ENCODE measurements at regions not wholly inside any gene's neighbourhood (a gene's known extent, or its start where the extent isn't known, plus 50 kb on each side); places are given as distances from the start of the nearest gene placed in this dataset.

GRCh38 chrX:117808426-117808825 is 308.2 kb downstream of the KLHL13 start:
- H3K36me3 ChIP-seq: no peaks in the 10 kb centered on the region
- no peak overlapping the region for H3K4me3 ChIP-seq (ENCODE audit: low read depth, low read length)
- H3K9me3 ChIP-seq (ENCODE audit: severe bottlenecking): no peaks in the 10 kb centered on the region
- H3K27me3 ChIP-seq (ENCODE audit: insufficient read depth, low read depth, severe bottlenecking): peaks cover 18% of the 10 kb centered on the region
- no peak for DNase-seq
- H3K27ac ChIP-seq: no peak overlapping the region
- no peak for TF ChIP-seq CTCF (IDR thresholded peaks at IDR 0.05; ENCODE audit: low read depth, low read length)

- H3K27ac ChIP-seq: no peak overlapping the region
- peaks cover 15% of the 10 kb centered on the region for H3K27me3 ChIP-seq (ENCODE audit: insufficient read depth, low read depth, severe bottlenecking)
- no peak for TF ChIP-seq CTCF (IDR thresholded peaks at IDR 0.05; ENCODE audit: low read depth, low read length)
- no peaks in the 10 kb centered on the region for H3K9me3 ChIP-seq (ENCODE audit: severe bottlenecking)
- H3K36me3 ChIP-seq: no peaks in the 10 kb centered on the region
- no peak overlapping the region for H3K4me3 ChIP-seq (ENCODE audit: low read depth, low read length)
- DNase-seq: no peak
Observed at GRCh38 chrX:117803463-117803862, 313.1 kb downstream of the KLHL13 start.

DNA sequence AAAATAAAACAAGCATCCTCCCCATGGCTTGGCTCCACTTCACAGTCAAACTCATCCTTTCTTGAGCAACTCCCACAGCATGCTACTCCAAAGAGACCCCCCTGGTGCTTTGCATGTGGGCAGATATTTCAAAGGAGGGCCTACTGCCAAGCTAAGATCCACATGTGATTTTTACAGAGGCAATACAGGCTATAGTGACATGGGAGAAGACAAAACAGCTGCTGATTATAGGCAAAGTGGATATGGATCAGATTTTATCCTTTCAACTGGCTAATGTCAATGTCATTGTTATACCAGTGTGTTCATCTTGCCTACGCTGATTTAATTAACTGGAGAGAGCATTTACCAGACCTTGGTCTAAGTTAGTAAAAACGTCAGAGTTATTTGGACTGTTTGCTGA is 328.3 kb downstream of the KLHL13 start:
- H3K27ac ChIP-seq: no peak overlapping the region
- TF ChIP-seq CTCF (IDR thresholded peaks at IDR 0.05; ENCODE audit: low read depth, low read length): no peak
- H3K36me3 ChIP-seq: no peaks in the 10 kb centered on the region
- peaks cover 19% of the 10 kb centered on the region for H3K27me3 ChIP-seq (ENCODE audit: insufficient read depth, low read depth, severe bottlenecking)
- no peaks in the 10 kb centered on the region for H3K9me3 ChIP-seq (ENCODE audit: severe bottlenecking)
- DNase-seq: no peak
- no peak overlapping the region for H3K4me3 ChIP-seq (ENCODE audit: low read depth, low read length)

DNA sequence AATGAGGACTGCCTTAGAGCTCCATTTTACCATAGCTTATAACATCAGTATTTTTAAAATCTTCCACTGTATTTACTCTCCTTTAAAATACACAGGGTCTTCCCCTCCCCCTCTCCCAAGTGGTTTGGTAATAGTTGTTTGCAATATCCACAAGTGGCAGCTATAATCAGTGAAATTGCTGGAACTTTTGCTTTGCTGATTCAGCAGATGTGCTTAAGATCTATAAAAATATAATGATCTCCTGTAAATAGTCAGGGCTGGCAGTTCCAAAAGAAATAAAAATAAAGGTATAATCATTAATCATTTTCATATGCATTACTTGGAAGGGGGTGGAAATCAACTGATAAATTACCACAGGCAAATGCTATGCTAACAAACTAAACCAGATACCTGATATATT is 345.2 kb downstream of the KLHL13 start:
- no peak overlapping the region for H3K4me3 ChIP-seq (ENCODE audit: low read depth, low read length)
- TF ChIP-seq CTCF (IDR thresholded peaks at IDR 0.05; ENCODE audit: low read depth, low read length): no peak
- H3K36me3 ChIP-seq: no peaks in the 10 kb centered on the region
- no peak overlapping the region for H3K27ac ChIP-seq
- no peaks in the 10 kb centered on the region for H3K9me3 ChIP-seq (ENCODE audit: severe bottlenecking)
- peaks cover 27% of the 10 kb centered on the region for H3K27me3 ChIP-seq (ENCODE audit: insufficient read depth, low read depth, severe bottlenecking)
- no peak for DNase-seq

DNA sequence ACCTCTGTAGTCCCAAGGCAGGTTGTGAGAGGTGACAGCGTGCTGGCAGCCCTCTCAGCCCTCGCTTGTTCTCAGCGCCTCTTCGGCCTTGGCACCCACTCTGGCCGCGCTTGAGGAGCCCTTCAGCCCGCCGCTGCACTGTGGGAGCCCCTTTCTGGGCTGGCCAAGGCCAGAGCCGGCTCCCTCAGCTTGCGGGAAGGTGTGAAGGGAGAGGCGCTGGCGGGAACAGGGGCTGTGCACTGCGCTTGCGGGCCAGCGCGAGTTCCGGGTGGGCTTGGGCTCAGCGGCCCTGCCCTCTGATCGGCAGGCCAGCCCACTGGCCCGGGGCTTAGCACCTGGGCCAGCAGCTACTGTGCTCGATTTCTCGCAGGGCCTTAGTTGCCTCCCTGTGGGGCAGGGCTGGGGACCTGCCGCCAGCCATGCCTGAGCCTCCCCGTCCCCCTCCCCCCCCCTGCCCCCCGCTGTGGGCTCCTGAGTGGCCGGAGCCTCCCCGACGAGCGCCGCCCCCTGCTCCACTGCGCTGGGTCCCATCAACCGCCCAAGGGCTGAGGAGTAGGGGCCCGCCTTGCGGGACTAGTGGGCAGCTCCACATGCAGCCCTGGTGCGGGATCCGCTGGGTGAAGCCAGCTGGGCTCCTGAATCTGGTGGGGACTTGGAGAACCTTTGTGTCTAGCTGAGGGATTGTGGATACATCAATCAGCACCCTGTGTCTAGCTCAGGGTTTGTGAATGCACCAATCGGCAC is 347.6 kb downstream of the KLHL13 start:
- no peak overlapping the region for H3K4me3 ChIP-seq (ENCODE audit: low read depth, low read length)
- peaks cover 35% of the 10 kb centered on the region for H3K27me3 ChIP-seq (ENCODE audit: insufficient read depth, low read depth, severe bottlenecking)
- H3K27ac ChIP-seq: no peak overlapping the region
- H3K36me3 ChIP-seq: no peaks in the 10 kb centered on the region
- no peak for DNase-seq
- TF ChIP-seq CTCF (IDR thresholded peaks at IDR 0.05; ENCODE audit: low read depth, low read length): no peak
- no peaks in the 10 kb centered on the region for H3K9me3 ChIP-seq (ENCODE audit: severe bottlenecking)

GRCh38 chrX:117765211-117765610 is 351.4 kb downstream of the KLHL13 start:
- H3K36me3 ChIP-seq: no peaks in the 10 kb centered on the region
- peaks cover 32% of the 10 kb centered on the region for H3K27me3 ChIP-seq (ENCODE audit: insufficient read depth, low read depth, severe bottlenecking)
- no peaks in the 10 kb centered on the region for H3K9me3 ChIP-seq (ENCODE audit: severe bottlenecking)
- DNase-seq: no peak
- no peak overlapping the region for H3K4me3 ChIP-seq (ENCODE audit: low read depth, low read length)
- no peak for TF ChIP-seq CTCF (IDR thresholded peaks at IDR 0.05; ENCODE audit: low read depth, low read length)
- no peak overlapping the region for H3K27ac ChIP-seq

All from WERI-Rb-1 (cell line).